GM03348 (cell line): ENCODE measurements at regions not wholly inside any gene's neighbourhood (a gene's known extent, or its start where the extent isn't known, plus 50 kb on each side); places are given as distances from the start of the nearest gene placed in this dataset.
A peak's percentile ranks its signal among the peaks of the same experiment; 100 is the strongest.

Source experiments
- DNase-seq: peaks from one replicate; pipeline ENCODE4 v3.0.0; 2012; ENCODE audit warnings: low spot score

- no peak for DNase-seq
Observed at GRCh38 chr16:27123795-27124409, 57.2 kb downstream of the C16orf82 start.

DNA sequence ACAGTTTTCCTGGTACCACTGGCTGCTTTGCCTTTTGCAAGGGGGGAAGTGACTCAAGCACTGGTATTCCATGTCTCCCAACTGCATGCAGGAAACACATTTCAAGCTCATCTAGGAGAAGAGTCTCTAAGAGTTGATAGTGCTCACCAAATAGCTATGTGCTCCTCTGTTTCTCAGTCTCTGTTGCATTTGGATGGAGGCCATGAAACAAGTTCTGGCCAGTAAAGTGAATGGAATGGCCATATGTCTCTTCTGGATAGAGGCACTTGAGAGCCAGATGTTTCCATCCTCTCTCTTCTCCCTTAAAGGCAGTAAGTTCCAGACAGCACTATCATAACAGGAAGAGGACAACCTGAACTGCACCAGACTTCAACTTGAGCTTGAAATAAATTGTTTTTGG lies 60.6 kb downstream of the C16orf82 start:
- DNase-seq = peak; percentile 65

DNA sequence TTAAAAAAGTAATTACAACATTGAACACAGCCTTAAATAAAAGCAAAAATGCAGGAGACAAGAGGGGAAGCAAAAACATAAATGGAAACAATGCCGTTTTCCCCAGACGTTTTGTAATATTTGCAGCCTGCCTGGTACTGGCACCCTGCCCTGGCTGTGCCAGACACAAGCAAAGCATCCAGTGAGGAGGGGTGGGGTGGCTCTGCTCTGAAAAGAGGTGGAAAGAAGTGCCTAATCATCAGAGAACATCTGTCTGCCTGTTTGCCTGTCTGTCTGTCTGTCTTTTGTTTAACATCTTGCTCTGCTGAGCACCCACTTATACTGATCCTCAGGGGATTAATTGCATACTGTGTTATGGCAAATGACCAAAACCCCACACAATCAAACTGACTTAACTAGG lies 62.7 kb downstream of the C16orf82 start:
- DNase-seq = no peak

DNA sequence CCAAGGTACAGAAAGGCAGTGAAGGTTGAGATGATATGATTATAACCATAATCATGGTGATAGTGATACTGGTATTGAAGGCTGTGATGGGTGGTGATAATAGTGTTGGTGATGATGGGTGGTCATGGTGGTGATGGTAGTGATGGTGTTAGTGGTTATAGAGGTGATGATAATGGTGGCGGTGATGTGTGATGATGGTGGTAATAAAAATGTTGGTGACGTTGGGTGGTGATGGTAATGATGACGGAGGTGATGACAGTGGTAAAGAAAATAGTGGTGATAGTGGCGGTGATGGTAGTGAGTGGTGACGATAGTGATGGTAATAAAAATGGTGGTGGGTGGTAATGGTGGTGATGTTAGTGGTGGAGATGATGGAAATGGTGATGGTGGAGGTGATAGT lies 65.1 kb upstream of the KDM8 start:
- no peak for DNase-seq

- no peak for DNase-seq
Observed at GRCh38 chr16:27145630-27146029, 57.7 kb upstream of the KDM8 start.

DNA sequence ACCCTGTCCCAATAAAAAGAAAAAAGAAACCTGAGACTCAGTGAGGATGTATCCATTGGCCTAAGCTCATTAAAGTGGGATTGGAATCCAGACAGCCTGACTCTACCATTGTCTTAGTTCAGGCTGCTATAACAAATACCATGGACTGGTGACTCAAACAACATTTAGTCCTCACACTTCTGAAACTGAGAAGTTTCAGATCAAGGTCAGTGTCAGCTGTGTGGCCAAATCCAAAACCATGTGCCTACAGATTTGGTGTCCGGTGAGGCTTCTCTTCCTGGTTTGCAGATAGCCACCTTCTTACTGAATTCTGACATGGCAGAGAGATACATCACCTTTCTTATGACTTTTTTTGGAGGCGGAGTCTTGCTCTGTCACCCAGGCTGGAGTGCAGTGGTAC lies 53.3 kb upstream of the KDM8 start:
- DNase-seq = no peak

DNA sequence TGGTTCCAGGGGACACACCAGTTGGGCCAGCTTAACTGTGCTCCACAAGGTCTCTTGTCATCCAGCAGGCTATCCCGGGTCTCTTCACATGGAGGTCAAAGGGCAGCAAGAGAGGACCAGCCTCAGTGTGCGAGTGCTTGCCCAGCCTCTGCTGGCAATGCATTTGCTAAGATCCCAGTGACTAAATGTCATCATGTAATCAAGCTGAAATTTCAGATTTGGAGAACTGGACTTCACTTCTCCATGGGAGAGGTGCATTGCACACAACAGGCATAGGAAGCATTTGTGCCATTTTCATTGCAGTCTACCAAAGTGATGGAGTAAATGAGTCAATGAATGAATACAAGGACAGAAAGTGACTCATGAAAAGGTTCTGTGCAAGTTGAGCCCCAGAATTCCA lies 51.2 kb upstream of the KDM8 start:
- no peak for DNase-seq

GRCh38 chr16:27152801-27153200 lies 50.5 kb upstream of the KDM8 start:
- DNase-seq = no peak
